GM21447 (cell line): ENCODE measurements at regions not wholly inside any gene's neighbourhood (a gene's known extent, or its start where the extent isn't known, plus 50 kb on each side); places are given as distances from the start of the nearest gene placed in this dataset.
A peak's percentile ranks its signal among the peaks of the same experiment; 100 is the strongest.

Experiments
- ATAC-seq: cut with Tn5 transposase; IDR thresholded peaks from one replicate; pipeline ENCODE4 v1.9.1; 2021; ENCODE audit not compliant: unreplicated experiment

- no peak for ATAC-seq
Measured at GRCh38 chr12:124687917-124688316, 120.5 kb upstream of the NCOR2 start.

- ATAC-seq: no peak
Measured at GRCh38 chr12:124687174-124687902, 119.9 kb upstream of the NCOR2 start.

DNA sequence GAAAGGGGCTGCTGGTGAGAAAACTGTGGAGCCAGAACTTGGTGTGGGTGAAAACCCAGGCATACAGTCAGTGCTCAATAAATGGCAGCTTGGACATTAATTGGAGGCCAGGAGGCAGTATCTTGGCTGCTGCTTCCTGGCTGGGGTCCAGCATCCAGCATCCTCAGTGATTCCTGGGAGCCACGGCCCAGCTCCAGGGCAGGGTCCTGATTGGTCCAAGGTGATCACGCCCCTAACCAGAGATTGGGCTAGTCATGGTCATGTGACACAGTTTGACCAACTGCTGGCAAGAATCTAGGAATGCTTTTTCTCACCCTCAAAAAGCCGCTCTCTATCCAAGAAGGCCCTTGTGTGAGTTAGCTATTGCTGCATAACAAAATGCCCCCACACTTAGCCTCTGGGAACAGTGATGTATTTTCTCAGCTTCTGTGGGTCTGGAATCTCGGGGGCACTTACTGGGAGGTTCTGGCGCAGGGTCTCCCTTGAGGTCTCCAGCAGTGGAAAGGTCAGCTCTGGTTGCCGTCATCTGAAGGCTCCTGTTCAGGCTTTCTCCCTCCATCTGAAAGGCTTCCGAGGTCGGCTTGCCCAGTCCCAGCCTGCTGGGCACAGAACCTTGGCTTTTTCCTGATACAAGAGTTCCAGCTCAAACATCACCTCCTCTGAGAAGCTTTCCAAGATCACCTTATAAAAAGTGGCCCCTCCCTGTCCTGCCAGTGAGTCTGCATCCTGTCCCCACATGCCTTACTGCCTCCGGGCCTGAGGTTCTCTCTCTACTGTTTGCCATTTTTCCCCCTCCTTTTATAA is 119.2 kb upstream of the NCOR2 start:
- no peak for ATAC-seq

GRCh38 chr12:124685689-124686369 is 118.4 kb upstream of the NCOR2 start:
- no peak for ATAC-seq

GRCh38 chr12:124684971-124685688 is 117.7 kb upstream of the NCOR2 start:
- no peak for ATAC-seq

DNA sequence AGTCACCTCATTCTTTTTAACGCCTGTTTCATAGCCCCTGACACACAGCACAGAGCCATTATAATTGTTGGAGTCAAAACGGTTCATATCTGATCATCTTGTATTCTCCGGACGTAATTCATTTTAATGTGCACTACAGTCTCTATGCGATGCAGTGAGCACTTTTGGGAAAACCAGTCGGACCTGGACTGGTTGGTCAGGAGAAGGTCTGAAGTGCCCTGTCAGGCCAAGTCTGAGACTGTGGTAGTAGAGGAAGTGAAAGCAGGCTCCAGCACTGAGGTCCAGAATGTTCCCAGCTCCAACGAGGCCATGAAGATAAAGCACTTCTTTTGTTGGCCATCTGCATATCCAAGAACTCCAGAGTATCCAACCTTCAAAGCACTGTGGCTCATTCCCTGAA is 117.1 kb upstream of the NCOR2 start:
- ATAC-seq: no peak

DNA sequence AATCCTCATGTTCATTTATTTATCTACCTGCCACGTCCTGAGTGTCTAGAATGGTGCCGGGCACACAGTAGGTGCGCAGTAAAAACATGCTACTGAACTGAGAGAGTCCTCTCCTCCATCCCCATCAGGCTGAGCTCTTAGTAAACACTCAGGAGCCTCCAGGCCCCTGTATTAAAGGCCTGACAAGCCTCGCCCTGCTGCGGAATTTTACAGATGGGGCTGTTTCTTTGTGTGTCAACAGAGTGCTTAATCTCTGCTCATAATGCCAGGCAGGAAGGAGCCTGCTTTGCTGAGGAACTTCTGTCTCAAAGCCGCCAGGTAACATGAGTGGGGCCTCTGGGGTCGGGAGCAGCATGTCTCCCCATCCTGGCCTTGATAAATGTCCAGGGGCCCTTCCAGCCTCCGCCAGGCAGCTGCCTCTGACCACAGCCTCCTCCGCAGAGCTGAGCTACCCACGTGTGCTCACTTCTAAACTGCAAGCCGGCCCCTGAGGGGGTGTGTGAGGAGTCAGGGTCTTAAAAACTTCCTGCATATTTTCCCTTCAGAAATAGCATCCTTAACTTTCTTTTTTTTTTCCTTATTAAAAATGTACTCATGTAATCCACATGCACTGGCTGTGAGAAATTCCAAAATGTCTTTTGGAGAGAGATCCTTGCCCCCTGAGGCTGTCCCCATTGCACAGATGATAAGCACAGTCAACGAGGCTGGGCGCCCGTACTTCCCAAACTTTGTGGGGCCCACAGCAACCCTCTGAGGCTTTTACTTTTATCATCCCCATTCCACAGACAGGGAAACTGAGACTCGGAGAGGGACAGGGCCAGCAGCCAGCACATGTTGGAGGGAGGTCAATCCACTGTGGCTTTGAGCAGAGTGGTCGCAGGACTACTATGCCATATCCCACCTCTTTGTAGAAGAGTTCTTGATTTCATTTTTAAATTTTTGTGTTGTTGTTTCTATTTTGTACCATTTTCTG is 116.0 kb upstream of the NCOR2 start:
- ATAC-seq: no peak

- no peak for ATAC-seq
Measured at GRCh38 chr12:124682425-124683151, 115.2 kb upstream of the NCOR2 start.

DNA sequence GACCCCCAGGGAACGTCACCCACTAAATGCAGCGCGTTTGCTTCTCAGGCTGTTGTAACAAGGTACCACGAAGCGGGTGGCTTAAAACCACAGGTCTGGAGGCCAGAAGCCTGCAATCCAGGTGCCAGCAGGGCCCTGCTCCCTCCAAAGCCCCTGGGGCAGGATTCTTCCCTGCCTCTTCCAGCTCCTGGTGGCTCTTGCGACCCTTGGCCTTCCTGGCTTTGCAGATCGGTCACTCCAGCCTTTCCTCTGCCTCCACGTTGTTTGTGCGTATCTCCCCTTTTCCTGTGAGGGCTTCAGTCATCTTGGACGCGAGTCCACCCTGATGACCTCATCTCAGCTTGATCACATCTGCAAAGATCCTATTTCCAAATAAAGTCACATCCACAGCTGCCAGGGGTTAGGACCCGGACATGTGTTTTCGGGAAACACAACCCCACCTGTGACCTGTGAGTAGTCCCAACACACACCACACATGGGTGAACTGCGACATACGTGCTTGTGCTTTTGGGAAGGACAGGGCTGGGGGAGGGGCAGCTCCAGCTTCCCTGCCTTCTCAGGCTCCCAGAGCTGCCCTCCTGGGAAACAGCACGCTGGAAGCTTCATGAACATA is 114.5 kb upstream of the NCOR2 start:
- ATAC-seq: no peak

DNA sequence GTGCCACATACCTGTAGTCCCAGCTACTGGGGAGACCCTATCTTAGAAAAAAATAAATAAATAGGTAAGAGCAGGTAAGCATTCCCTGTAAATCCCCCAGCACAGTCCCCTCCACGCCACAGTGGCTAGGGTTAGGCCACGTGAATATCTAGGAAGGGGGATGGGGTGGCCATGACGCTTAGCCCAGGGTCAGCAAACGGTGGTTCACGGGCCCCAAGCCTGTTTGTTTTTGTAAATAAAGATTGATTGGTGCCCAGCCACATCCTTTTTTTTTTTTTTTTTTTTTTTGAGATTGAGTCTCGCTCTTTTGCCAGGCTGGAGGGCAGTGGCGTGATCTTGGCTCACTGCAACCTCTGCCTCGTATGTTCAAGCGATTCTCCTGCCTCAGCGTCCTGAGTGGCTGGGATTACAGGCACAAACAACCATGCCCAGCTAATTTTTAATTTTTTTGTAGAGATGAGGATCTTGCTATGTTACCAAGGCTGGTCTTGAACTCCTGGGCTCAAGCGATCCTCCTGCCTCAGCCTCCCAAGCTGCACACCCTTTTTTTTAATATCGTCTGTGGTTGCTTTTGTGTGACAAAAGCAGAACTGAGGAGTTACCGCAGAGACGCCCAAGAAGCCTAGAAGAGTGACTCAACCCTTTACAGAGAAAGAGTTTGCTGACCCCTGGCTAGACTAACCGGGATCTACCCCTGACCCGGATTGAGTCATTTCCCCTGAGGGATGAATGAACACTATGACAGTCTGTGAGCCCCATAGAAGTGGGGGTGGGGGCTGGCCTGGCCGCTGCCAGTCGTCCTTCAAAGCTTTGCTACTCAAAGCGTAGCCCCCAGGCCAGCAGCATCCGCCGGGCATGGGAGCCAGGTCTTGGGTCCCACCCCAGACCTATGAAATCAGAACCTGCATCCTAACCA is 113.7 kb upstream of the NCOR2 start:
- ATAC-seq: peak; percentile 70

GRCh38 chr12:124679533-124680371 is 112.3 kb upstream of the NCOR2 start:
- ATAC-seq: no peak

DNA sequence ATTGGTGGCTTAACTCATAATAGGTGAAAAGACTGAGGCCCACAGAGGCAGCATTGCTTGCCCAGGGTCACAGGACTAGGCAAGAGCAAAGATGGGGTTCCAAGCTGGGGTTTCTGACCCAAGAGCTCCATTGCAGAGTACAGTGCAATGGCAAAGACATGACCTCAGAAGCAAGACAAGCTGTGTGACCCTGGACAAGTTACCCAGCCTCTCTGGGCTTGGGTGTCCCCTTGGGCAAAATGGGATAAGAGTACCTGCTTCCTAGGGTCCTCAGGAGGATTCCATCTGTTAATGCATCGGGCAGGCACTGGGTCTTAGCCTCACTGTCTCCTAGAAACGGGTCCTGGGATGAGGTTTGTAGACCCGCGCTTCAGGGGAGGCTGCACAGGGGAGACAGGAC is 111.6 kb upstream of the NCOR2 start:
- ATAC-seq: no peak

DNA sequence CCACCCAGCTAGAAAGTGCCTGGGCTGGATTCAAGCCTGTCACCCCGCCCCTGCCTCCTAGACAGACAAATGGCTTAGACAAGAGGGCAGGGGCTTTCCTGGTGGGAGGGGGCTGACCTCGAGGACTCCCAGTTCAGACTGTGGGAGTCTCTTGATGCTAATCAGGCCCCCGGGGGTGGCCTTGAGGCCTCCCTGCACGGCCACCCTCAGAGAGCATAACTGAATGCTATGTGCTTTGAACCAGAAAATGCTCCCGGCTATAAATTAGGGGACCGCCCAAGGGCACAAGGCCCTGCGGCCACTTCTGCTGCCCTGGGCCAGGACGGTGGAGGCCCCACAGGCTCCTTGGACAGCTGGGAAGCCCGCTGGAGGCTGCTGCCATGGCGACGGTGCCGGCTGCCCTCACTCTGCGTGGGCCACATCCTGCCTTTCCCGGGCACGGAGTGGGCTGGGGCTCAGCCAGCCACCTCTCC is 111.0 kb upstream of the NCOR2 start:
- ATAC-seq: no peak

DNA sequence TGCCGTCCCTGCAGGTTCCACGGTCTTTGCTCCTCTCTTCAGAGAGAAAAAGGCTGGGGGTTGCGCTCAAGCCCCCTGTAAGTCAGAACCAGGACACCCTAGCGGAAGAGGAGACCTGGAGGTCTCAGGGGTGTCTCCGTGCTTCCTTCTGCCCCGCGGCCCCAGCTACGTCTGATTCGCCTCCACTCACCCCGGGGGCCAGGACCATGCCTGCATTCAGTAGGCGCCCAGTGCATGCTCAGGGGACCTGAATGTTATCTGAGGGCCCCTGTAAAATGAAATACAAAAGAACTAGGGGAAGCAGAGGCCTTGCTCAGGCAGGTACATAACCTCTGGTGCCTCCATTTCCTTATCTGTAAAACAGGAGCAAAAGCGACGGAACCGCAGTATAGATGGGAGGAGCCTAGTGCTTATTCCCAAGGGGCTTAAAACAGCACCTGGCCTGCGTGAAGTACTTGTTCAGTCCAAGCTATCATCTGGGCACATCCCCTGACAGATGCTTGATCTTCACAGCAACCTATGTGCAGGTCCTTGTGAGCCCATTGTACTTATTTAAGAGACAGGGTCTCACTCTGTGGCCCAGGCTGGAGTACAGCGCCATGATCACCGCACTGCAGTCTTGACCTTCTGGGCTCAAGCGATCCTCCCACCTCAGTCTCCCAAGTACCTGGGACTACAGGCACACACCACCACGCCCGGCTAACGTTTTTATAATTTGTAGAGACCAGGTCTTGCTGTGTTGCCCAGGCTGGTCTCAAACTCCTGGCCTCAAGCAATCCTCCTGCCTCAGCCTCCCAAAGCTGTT is 110.3 kb upstream of the NCOR2 start:
- ATAC-seq: no peak

- ATAC-seq: no peak
Measured at GRCh38 chr12:124676714-124677462, 109.5 kb upstream of the NCOR2 start.
